CD14-positive monocyte (primary cell): ENCODE measurements at regions not wholly inside any gene's neighbourhood (a gene's known extent, or its start where the extent isn't known, plus 50 kb on each side); places are given as distances from the start of the nearest gene placed in this dataset.

Experiments used
- DNase-seq, 3 donors: peaks; one replicate each; pipeline ENCODE4 v3.0.0-alpha.2; 2011 to 2022
- H2AFZ ChIP-seq: 2 replicates; pipeline ENCODE4 v1.6.0; 2012; ENCODE audit warnings: mild to moderate bottlenecking, low read depth, low read length, inconsistent platforms; ENCODE audit not compliant: insufficient read depth, poor library complexity, severe bottlenecking
- H3K27ac ChIP-seq, 2 donors: 1 replicate in 1 of 2; 2 replicates in 1 of 2; pipeline ENCODE4 v1.5.1; 2012 to 2013; ENCODE audit warnings: low read length in 2 of 2, control low read depth in 1 of 2, inconsistent platforms in 1 of 2, low read depth in 1 of 2, mild to moderate bottlenecking in 1 of 2
- H3K27me3 ChIP-seq, 2 donors: one replicate each; pipeline versions ENCODE4 v1.6.0 to v1.6.1; 2011 to 2013; ENCODE audit warnings: low read length in 2 of 2; ENCODE audit not compliant: control insufficient read depth in 2 of 2, insufficient read depth in 2 of 2
- H3K36me3 ChIP-seq, 2 donors: replicated peaks in 1 of 2; 1 replicate in 1 of 2; 2 replicates in 1 of 2; pipeline versions ENCODE4 v1.5.1 to v1.6.1; 2012 to 2013; ENCODE audit warnings: low read length in 2 of 2, control low read depth in 1 of 2, inconsistent platforms in 1 of 2, mild to moderate bottlenecking in 1 of 2; ENCODE audit not compliant: insufficient read depth in 2 of 2, control insufficient read depth in 1 of 2
- H3K4me1 ChIP-seq, 2 donors: 1 replicate in 1 of 2; 2 replicates in 1 of 2; pipeline versions ENCODE4 v1.5.1 to v1.6.1; 2012 to 2013; ENCODE audit warnings: low read length in 2 of 2, control low read depth in 1 of 2, inconsistent platforms in 1 of 2, mild to moderate bottlenecking in 1 of 2, moderate library complexity in 1 of 2; ENCODE audit not compliant: insufficient read depth in 2 of 2, control insufficient read depth in 1 of 2
- H3K4me2 ChIP-seq: replicated peaks from 2 replicates; pipeline ENCODE3; 2012; ENCODE audit warnings: low read length, moderate library complexity, mild to moderate bottlenecking; ENCODE audit not compliant: poor library complexity, severe bottlenecking; ENCODE audit errors: extremely low read depth
- H3K4me3 ChIP-seq, 3 experiments: fragments of 200-600 bp in 1 of 3; sonication (generic) in 1 of 3; replicated peaks in 1 of 3; 1 replicate in 2 of 3; 2 replicates in 1 of 3; pipeline ENCODE4 v1.5.1; 2011 to 2013; ENCODE audit warnings: low read length in 3 of 3, mild to moderate bottlenecking in 3 of 3, control low read depth in 2 of 3, low read depth in 2 of 3, inconsistent platforms in 1 of 3, moderate library complexity in 1 of 3
- H3K79me2 ChIP-seq: 2 replicates; pipeline ENCODE4 v1.6.0; 2012; ENCODE audit warnings: mild to moderate bottlenecking, control low read depth, inconsistent platforms, low read length, moderate library complexity; ENCODE audit not compliant: insufficient read depth
- H3K9ac ChIP-seq: 2 replicates; pipeline ENCODE4 v1.6.0; 2017; ENCODE audit warnings: low read length, mild to moderate bottlenecking; ENCODE audit not compliant: insufficient read depth, poor library complexity, severe bottlenecking
- H3K9me3 ChIP-seq, 2 donors: replicated peaks in 1 of 2; 1 replicate in 1 of 2; 2 replicates in 1 of 2; pipeline versions ENCODE4 v1.5.1 to v1.6.1; 2012 to 2013; ENCODE audit warnings: low read length in 2 of 2, control low read depth in 1 of 2; ENCODE audit not compliant: control insufficient read depth in 1 of 2, insufficient read depth in 1 of 2
- H4K20me1 ChIP-seq: 2 replicates; pipeline ENCODE4 v1.6.0; 2012; ENCODE audit warnings: mild to moderate bottlenecking, low read length, control low read depth, moderate library complexity; ENCODE audit not compliant: insufficient read depth
- H3K27ac Mint-ChIP-seq, 7 donors: one replicate each; pipeline ENCODE4 v1.8.0; 2020; ENCODE audit warnings: mild to moderate bottlenecking in 7 of 7, mixed read lengths in 7 of 7, moderate library complexity in 6 of 7, inconsistent platforms in 2 of 7
- H3K27me3 Mint-ChIP-seq, 3 donors: one replicate each; pipeline ENCODE4 v1.8.0; 2021 to 2022; ENCODE audit warnings: low read depth in 3 of 3, mild to moderate bottlenecking in 3 of 3, mixed read lengths in 3 of 3, moderate library complexity in 3 of 3, inconsistent platforms in 1 of 3
- H3K36me3 Mint-ChIP-seq, 2 donors: one replicate each; pipeline ENCODE4 v1.8.0; 2020; ENCODE audit warnings: mixed read lengths in 2 of 2, inconsistent platforms in 1 of 2, mild to moderate bottlenecking in 1 of 2
- H3K4me1 Mint-ChIP-seq: one replicate; pipeline ENCODE4 v1.8.0; 2020; ENCODE audit warnings: mild to moderate bottlenecking, mixed read lengths
- H3K4me3 Mint-ChIP-seq, 2 donors: one replicate each; pipeline ENCODE4 v1.8.0; 2020; ENCODE audit warnings: mild to moderate bottlenecking in 2 of 2, mixed read lengths in 2 of 2, moderate library complexity in 1 of 2
- H3K9me3 Mint-ChIP-seq, 7 donors: one replicate each; pipeline ENCODE4 v1.8.0; 2020 to 2022; ENCODE audit warnings: mixed read lengths in 7 of 7, mild to moderate bottlenecking in 6 of 7, moderate library complexity in 6 of 7, inconsistent platforms in 2 of 7
- CTCF ChIP-seq: fragments of 200-600 bp; IDR thresholded peaks from one replicate; pipeline ENCODE4 v1.8.0; 2022; ENCODE audit warnings: antibody characterized with exemption, mild to moderate bottlenecking
- WGBS: methylation state at CpG from one replicate; pipeline ENCODE4 v1.1.5; 2013; ENCODE audit warnings: missing lambda C conversion rate; ENCODE audit not compliant: insufficient coverage; 5-methylcytosine and 5-hydroxymethylcytosine counted together
- intact Hi-C, 2 donors: fragments of 100-400 bp; cut with micrococcal nuclease; formaldehyde crosslinking; loops; one replicate each; pipeline versions ENCODE4 v1.15.0 to v1.15.1; 2023

GRCh38 chr9:134535171-134535570, 106.4 kb upstream of the COL5A1 start:
- H3K4me2 ChIP-seq = no peak overlapping the region
- peaks cover 0 to 5% of the 10 kb centered on the region in 2 donors for H3K9me3 ChIP-seq
- H3K79me2 ChIP-seq = no peaks in the 10 kb centered on the region
- H3K27ac ChIP-seq = no peak overlapping the region
- Mint-ChIP-seq H3K4me3 (no peak overlapping the region), H3K9me3 (peaks cover 4 to 19% (median 9%) of the 10 kb centered on the region in 7 donors), H3K4me1 (no peaks in the 10 kb centered on the region), H3K27me3 (peaks cover 0 to 5% (median 3%) of the 10 kb centered on the region in 3 donors), H3K27ac (no peak overlapping the region), H3K36me3 (no peaks in the 10 kb centered on the region)
- no peak for TF ChIP-seq CTCF
- intact Hi-C loops = no loop called here
- no peaks in the 10 kb centered on the region for H3K4me1 ChIP-seq
- H3K36me3 ChIP-seq = no peaks in the 10 kb centered on the region
- no peaks in the 10 kb centered on the region for H4K20me1 ChIP-seq
- H3K27me3 ChIP-seq = no peaks in the 10 kb centered on the region
- no peak overlapping the region for H3K9ac ChIP-seq
- 98% methylated on average over 9 of the region's 9 CpGs for WGBS
- H2AFZ ChIP-seq = no peak overlapping the region
- no peak for DNase-seq
- no peak overlapping the region for H3K4me3 ChIP-seq

GRCh38 chr9:134536101-134536900, 105.3 kb upstream of the COL5A1 start:
- Histone ChIP-seq H3K4me3 (no peak overlapping the region), H3K27me3 (no peaks in the 10 kb centered on the region), H3K36me3 (no peaks in the 10 kb centered on the region), H3K9me3 (no peaks in the 10 kb centered on the region), H3K4me1 (no peaks in the 10 kb centered on the region), H2AFZ (no peak overlapping the region), H3K4me2 (no peak overlapping the region), H3K79me2 (no peaks in the 10 kb centered on the region), H4K20me1 (no peaks in the 10 kb centered on the region), H3K27ac (no peak overlapping the region), H3K9ac (no peak overlapping the region)
- Mint-ChIP-seq H3K27ac (no peak overlapping the region), H3K9me3 (peaks cover 0 to 9% (median 4%) of the 10 kb centered on the region in 7 donors), H3K4me1 (no peaks in the 10 kb centered on the region), H3K36me3 (no peaks in the 10 kb centered on the region), H3K4me3 (no peak overlapping the region), H3K27me3 (peaks cover 0 to 5% (median 4%) of the 10 kb centered on the region in 3 donors)
- 93% methylated on average over 12 of the region's 22 CpGs for WGBS
- intact Hi-C loops = no loop called here
- no peak for TF ChIP-seq CTCF
- DNase-seq = no peak
